ENCODE measurements at regions not wholly inside any gene's neighbourhood (a gene's known extent, or its start where the extent isn't known, plus 50 kb on each side); places are given as distances from the start of the nearest gene placed in this dataset.
A peak's percentile ranks its signal among the peaks of the same experiment; 100 is the strongest.
"Not testable (repeated sequence)": the region's sequence is repeated elsewhere in the genome, so short reads cannot be mapped to it uniquely, and the experiment has no call there.

- DNase-seq (ENCODE audit: low read depth in 4 of 4, low spot score in 3 of 4): no peak
Measured at GRCh38 chr4:166153548-166153947, 280.5 kb downstream of the TLL1 start.

GRCh38 chr4:166162327-166162726 lies 289.3 kb downstream of the TLL1 start:
- DNase-seq (ENCODE audit: low read depth in 4 of 4, low spot score in 3 of 4): no peak

GRCh38 chr4:166165829-166166420 lies 292.9 kb downstream of the TLL1 start:
- DNase-seq (ENCODE audit: low read depth in 4 of 4, low spot score in 3 of 4): peak; percentile 38 to 75 (median 64)

GRCh38 chr4:166169111-166169510 lies 296.1 kb downstream of the TLL1 start:
- DNase-seq (ENCODE audit: low read depth in 4 of 4, low spot score in 3 of 4): no peak

- DNase-seq (ENCODE audit: low read depth in 4 of 4, low spot score in 3 of 4): no peak
Measured at GRCh38 chr4:166172619-166173018, 299.6 kb downstream of the TLL1 start.

GRCh38 chr4:166174717-166175490 lies 301.9 kb downstream of the TLL1 start:
- DNase-seq (ENCODE audit: low read depth in 4 of 4, low spot score in 3 of 4): no peak

- no peak for DNase-seq (ENCODE audit: low read depth in 4 of 4, low spot score in 3 of 4)
Measured at GRCh38 chr4:166182145-166182544, 309.1 kb downstream of the TLL1 start.

- DNase-seq (ENCODE audit: low read depth in 4 of 4, low spot score in 3 of 4): no peak
Measured at GRCh38 chr4:166195101-166195500, 322.1 kb downstream of the TLL1 start.

- no peak for DNase-seq (ENCODE audit: low read depth in 4 of 4, low spot score in 3 of 4)
Measured at GRCh38 chr4:166197166-166197565, 324.1 kb downstream of the TLL1 start.

GRCh38 chr4:166198041-166198440 lies 325.0 kb downstream of the TLL1 start:
- no peak for DNase-seq (ENCODE audit: low read depth in 4 of 4, low spot score in 3 of 4)

- DNase-seq (ENCODE audit: low read depth in 4 of 4, low spot score in 3 of 4): no peak
Measured at GRCh38 chr4:166198516-166199310, 325.7 kb downstream of the TLL1 start.

GRCh38 chr4:166202991-166203390 lies 330.0 kb downstream of the TLL1 start:
- no peak for DNase-seq (ENCODE audit: low read depth in 4 of 4, low spot score in 3 of 4)

GRCh38 chr4:166212326-166212725 lies 339.3 kb downstream of the TLL1 start:
- not testable (repeated sequence) for DNase-seq (ENCODE audit: low read depth in 4 of 4, low spot score in 3 of 4)

- DNase-seq (ENCODE audit: low read depth in 4 of 4, low spot score in 3 of 4): no peak
Measured at GRCh38 chr4:166222271-166222670, 349.2 kb downstream of the TLL1 start.

- no peak for DNase-seq (ENCODE audit: low read depth in 4 of 4, low spot score in 3 of 4)
Measured at GRCh38 chr4:166228112-166228511, 355.1 kb downstream of the TLL1 start.

- DNase-seq (ENCODE audit: low read depth in 4 of 4, low spot score in 3 of 4): no peak
Measured at GRCh38 chr4:166229799-166230198, 356.8 kb downstream of the TLL1 start.

- no peak for DNase-seq (ENCODE audit: low read depth in 4 of 4, low spot score in 3 of 4)
Measured at GRCh38 chr4:166230841-166231240, 357.8 kb downstream of the TLL1 start.

GRCh38 chr4:166239354-166239753 lies 366.3 kb downstream of the TLL1 start:
- no peak for DNase-seq (ENCODE audit: low read depth in 4 of 4, low spot score in 3 of 4)

GRCh38 chr4:166252487-166253402 lies 379.7 kb downstream of the TLL1 start:
- no peak for DNase-seq (ENCODE audit: low read depth in 4 of 4, low spot score in 3 of 4)

GRCh38 chr4:166257276-166257675 lies 384.2 kb downstream of the TLL1 start:
- DNase-seq (ENCODE audit: low read depth in 4 of 4, low spot score in 3 of 4): no peak

- DNase-seq (ENCODE audit: low read depth in 4 of 4, low spot score in 3 of 4): no peak
Measured at GRCh38 chr4:166257891-166258290, 384.9 kb downstream of the TLL1 start.

Data from left renal pelvis (tissue), 4 donors.